ENCODE measurements at regions not wholly inside any gene's neighbourhood (a gene's known extent, or its start where the extent isn't known, plus 50 kb on each side); places are given as distances from the start of the nearest gene placed in this dataset.

GRCh38 chr3:64815789-64816188 is 128.0 kb upstream of the ADAMTS9 start:
- TF ChIP-seq, protein P1, sequence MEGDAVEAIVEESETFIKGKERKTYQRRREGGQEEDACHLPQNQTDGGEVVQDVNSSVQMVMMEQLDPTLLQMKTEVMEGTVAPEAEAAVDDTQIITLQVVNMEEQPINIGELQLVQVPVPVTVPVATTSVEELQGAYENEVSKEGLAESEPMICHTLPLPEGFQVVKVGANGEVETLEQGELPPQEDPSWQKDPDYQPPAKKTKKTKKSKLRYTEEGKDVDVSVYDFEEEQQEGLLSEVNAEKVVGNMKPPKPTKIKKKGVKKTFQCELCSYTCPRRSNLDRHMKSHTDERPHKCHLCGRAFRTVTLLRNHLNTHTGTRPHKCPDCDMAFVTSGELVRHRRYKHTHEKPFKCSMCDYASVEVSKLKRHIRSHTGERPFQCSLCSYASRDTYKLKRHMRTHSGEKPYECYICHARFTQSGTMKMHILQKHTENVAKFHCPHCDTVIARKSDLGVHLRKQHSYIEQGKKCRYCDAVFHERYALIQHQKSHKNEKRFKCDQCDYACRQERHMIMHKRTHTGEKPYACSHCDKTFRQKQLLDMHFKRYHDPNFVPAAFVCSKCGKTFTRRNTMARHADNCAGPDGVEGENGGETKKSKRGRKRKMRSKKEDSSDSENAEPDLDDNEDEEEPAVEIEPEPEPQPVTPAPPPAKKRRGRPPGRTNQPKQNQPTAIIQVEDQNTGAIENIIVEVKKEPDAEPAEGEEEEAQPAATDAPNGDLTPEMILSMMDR (IDR thresholded peaks at IDR 0.05): no peak
- H3K36me3 ChIP-seq: no peaks in the 10 kb centered on the region
- DNase-seq: peak in 1 of 4 donors; percentile 26
- no peak overlapping the region for H3K4me3 ChIP-seq
- H3K27me3 ChIP-seq: no peaks in the 10 kb centered on the region
- no peaks in the 10 kb centered on the region for H3K9me3 ChIP-seq
- H3K4me1 ChIP-seq: no peaks in the 10 kb centered on the region
- no peak for ATAC-seq
- intact Hi-C loops (cut with DNase I): no loop called here
- no peak overlapping the region for H3K27ac ChIP-seq

GRCh38 chr3:64815195-64815631 is 127.4 kb upstream of the ADAMTS9 start:
- Histone ChIP-seq H3K9me3 (no peaks in the 10 kb centered on the region), H3K4me3 (no peak overlapping the region), H3K27ac (no peak overlapping the region), H3K36me3 (no peaks in the 10 kb centered on the region), H3K27me3 (no peaks in the 10 kb centered on the region), H3K4me1 (no peaks in the 10 kb centered on the region)
- intact Hi-C loops (cut with DNase I): no loop called here
- DNase-seq: peak in 2 of 4 donors; percentile 72 to 79
- TF ChIP-seq, protein P1 (IDR thresholded peaks at IDR 0.05): no peak
- ATAC-seq: peak; percentile 60

- H3K36me3 ChIP-seq: no peaks in the 10 kb centered on the region
- H3K4me1 ChIP-seq: no peaks in the 10 kb centered on the region
- H3K4me3 ChIP-seq: no peak overlapping the region
- TF ChIP-seq, protein P1 (IDR thresholded peaks at IDR 0.05): no peak
- H3K27me3 ChIP-seq: no peaks in the 10 kb centered on the region
- no peaks in the 10 kb centered on the region for H3K9me3 ChIP-seq
- intact Hi-C loops (cut with DNase I): no loop called here
- DNase-seq: no peak
- H3K27ac ChIP-seq: no peak overlapping the region
- no peak for ATAC-seq
These were observed 126.6 kb upstream of the ADAMTS9 start for GRCh38 chr3:64814351-64814750.

GRCh38 chr3:64813326-64813725 is 125.5 kb upstream of the ADAMTS9 start:
- intact Hi-C loops (cut with DNase I): no loop called here
- Histone ChIP-seq H3K9me3 (no peaks in the 10 kb centered on the region), H3K4me1 (no peaks in the 10 kb centered on the region), H3K27ac (no peak overlapping the region), H3K27me3 (no peaks in the 10 kb centered on the region), H3K4me3 (no peak overlapping the region), H3K36me3 (no peaks in the 10 kb centered on the region)
- ATAC-seq (no peak), DNase-seq (no peak)
- TF ChIP-seq, protein P1 (IDR thresholded peaks at IDR 0.05): no peak

- Histone ChIP-seq H3K4me3 (no peak overlapping the region), H3K4me1 (no peaks in the 10 kb centered on the region), H3K9me3 (no peaks in the 10 kb centered on the region), H3K27me3 (no peaks in the 10 kb centered on the region), H3K36me3 (no peaks in the 10 kb centered on the region), H3K27ac (no peak overlapping the region)
- no peak for DNase-seq
- TF ChIP-seq, protein P1 (IDR thresholded peaks at IDR 0.05): no peak
- no peak for ATAC-seq
- intact Hi-C loops (cut with DNase I): no loop called here
These were observed 121.3 kb upstream of the ADAMTS9 start for GRCh38 chr3:64809086-64809485.
